Amygdala (tissue), 56 donors: ENCODE measurements at regions not wholly inside any gene's neighbourhood (a gene's known extent, or its start where the extent isn't known, plus 50 kb on each side); places are given as distances from the start of the nearest gene placed in this dataset.

Experiments
- DNase-seq, 56 donors: peaks; one replicate each; lab custom pipeline; 2025; lab: John Stamatoyannopoulos, UW

GRCh38 chr5:51449026-51449425, 65.8 kb downstream of the ISL1 start:
- DNase-seq = no peak

- no peak for DNase-seq
Measured at GRCh38 chr5:51452562-51452961, 69.3 kb downstream of the ISL1 start.

GRCh38 chr5:51465165-51465564, 81.9 kb downstream of the ISL1 start:
- no peak for DNase-seq

GRCh38 chr5:51466214-51466613, 83.0 kb downstream of the ISL1 start:
- no peak for DNase-seq

- DNase-seq = no peak
Measured at GRCh38 chr5:51468196-51468595, 84.9 kb downstream of the ISL1 start.

- no peak for DNase-seq
Measured at GRCh38 chr5:51471630-51472029, 88.4 kb downstream of the ISL1 start.

- no peak for DNase-seq
Measured at GRCh38 chr5:51472472-51472871, 89.2 kb downstream of the ISL1 start.

- DNase-seq = no peak
Measured at GRCh38 chr5:51475628-51476027, 92.4 kb downstream of the ISL1 start.

- no peak for DNase-seq
Measured at GRCh38 chr5:51476431-51476830, 93.2 kb downstream of the ISL1 start.

GRCh38 chr5:51479840-51480239, 96.6 kb downstream of the ISL1 start:
- no peak for DNase-seq

GRCh38 chr5:51484326-51484725, 101.1 kb downstream of the ISL1 start:
- DNase-seq = no peak

- DNase-seq = no peak
Measured at GRCh38 chr5:51486158-51486557, 102.9 kb downstream of the ISL1 start.

GRCh38 chr5:51487952-51488351, 104.7 kb downstream of the ISL1 start:
- DNase-seq = no peak

GRCh38 chr5:51488803-51489642, 105.8 kb downstream of the ISL1 start:
- DNase-seq = no peak

GRCh38 chr5:51494821-51495220, 111.6 kb downstream of the ISL1 start:
- no peak for DNase-seq

- no peak for DNase-seq
Measured at GRCh38 chr5:51495672-51496071, 112.4 kb downstream of the ISL1 start.

- DNase-seq = no peak
Measured at GRCh38 chr5:51517838-51518237, 134.6 kb downstream of the ISL1 start.

GRCh38 chr5:51518607-51519006, 135.4 kb downstream of the ISL1 start:
- no peak for DNase-seq

- DNase-seq = no peak
Measured at GRCh38 chr5:51521583-51521982, 138.3 kb downstream of the ISL1 start.

GRCh38 chr5:51539232-51539631, 156.0 kb downstream of the ISL1 start:
- no peak for DNase-seq

GRCh38 chr5:51544031-51544785, 161.0 kb downstream of the ISL1 start:
- no peak for DNase-seq

GRCh38 chr5:51556833-51557232, 173.6 kb downstream of the ISL1 start:
- no peak for DNase-seq
